ENCODE measurements at regions not wholly inside any gene's neighbourhood (a gene's known extent, or its start where the extent isn't known, plus 50 kb on each side); places are given as distances from the start of the nearest gene placed in this dataset.

DNA sequence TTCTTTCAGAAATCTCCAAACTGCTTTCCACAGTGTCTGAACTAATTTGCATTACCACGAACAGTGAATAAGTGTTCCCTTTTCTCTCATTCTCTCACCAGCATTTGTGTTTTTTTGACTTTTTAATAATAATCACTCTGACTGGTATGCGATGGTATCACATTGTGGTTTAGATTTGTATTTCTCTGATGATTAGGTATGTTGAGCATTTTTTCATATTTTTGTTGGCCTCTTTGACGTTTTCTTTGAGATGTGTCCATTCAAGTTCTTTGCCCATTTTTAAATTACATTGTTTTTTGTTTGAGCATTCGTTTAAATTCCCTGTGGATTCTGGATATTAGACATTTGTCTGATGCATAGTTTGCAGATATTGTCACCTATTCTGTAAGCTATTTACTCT, 1639.6 kb upstream of the TENM4 start:
- TF ChIP-seq, protein P1, sequence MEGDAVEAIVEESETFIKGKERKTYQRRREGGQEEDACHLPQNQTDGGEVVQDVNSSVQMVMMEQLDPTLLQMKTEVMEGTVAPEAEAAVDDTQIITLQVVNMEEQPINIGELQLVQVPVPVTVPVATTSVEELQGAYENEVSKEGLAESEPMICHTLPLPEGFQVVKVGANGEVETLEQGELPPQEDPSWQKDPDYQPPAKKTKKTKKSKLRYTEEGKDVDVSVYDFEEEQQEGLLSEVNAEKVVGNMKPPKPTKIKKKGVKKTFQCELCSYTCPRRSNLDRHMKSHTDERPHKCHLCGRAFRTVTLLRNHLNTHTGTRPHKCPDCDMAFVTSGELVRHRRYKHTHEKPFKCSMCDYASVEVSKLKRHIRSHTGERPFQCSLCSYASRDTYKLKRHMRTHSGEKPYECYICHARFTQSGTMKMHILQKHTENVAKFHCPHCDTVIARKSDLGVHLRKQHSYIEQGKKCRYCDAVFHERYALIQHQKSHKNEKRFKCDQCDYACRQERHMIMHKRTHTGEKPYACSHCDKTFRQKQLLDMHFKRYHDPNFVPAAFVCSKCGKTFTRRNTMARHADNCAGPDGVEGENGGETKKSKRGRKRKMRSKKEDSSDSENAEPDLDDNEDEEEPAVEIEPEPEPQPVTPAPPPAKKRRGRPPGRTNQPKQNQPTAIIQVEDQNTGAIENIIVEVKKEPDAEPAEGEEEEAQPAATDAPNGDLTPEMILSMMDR (conservative IDR thresholded peaks at IDR 0.05; ENCODE audit: low read depth, low read length) = no peak
- TF ChIP-seq MAFK (IDR thresholded peaks at IDR 0.05; ENCODE audit: low read depth, low read length) (no peak), POLR2A (IDR thresholded peaks at IDR 0.05; ENCODE audit: low read depth, low read length) (no peak), BHLHE40 (IDR thresholded peaks at IDR 0.05; ENCODE audit: low read depth, low read length) (no peak), CHD1 (IDR thresholded peaks at IDR 0.05; ENCODE audit: low read depth, low read length) (no peak), USF2 (IDR thresholded peaks at IDR 0.05; ENCODE audit: low read depth, low read length) (no peak), NFE2L2 (IDR thresholded peaks at IDR 0.05; ENCODE audit: low read depth, low read length) (no peak), MAZ (IDR thresholded peaks at IDR 0.05; ENCODE audit: borderline replicate concordance, low read depth, low read length) (no peak), CEBPB (IDR thresholded peaks at IDR 0.05; ENCODE audit: low read depth, low read length) (no peak), MXI1 (IDR thresholded peaks at IDR 0.05; ENCODE audit: borderline replicate concordance, low read depth, low read length) (no peak), SMC3 (IDR thresholded peaks at IDR 0.05; ENCODE audit: low read depth, low read length) (no peak), FOS (IDR thresholded peaks at IDR 0.05; ENCODE audit: low read depth, low read length) (no peak)
